NCI-H510A treated with DMSO at 0.1 percent for 48 hours (cell line): ENCODE measurements at regions not wholly inside any gene's neighbourhood (a gene's known extent, or its start where the extent isn't known, plus 50 kb on each side); places are given as distances from the start of the nearest gene placed in this dataset.
"Not testable (repeated sequence)": the region's sequence is repeated elsewhere in the genome, so short reads cannot be mapped to it uniquely, and the experiment has no call there.

Source experiments
- DNase-seq: peaks from one replicate; lab custom pipeline; 2025; lab: John Stamatoyannopoulos, UW

- not testable (repeated sequence) for DNase-seq
These were observed 550.3 kb upstream of the ADAMTS5 start for GRCh38 chr21:27517177-27517576.

GRCh38 chr21:27515676-27516075 is 548.8 kb upstream of the ADAMTS5 start:
- no peak for DNase-seq

- no peak for DNase-seq
These were observed 546.9 kb upstream of the ADAMTS5 start for GRCh38 chr21:27513825-27514224.

DNA sequence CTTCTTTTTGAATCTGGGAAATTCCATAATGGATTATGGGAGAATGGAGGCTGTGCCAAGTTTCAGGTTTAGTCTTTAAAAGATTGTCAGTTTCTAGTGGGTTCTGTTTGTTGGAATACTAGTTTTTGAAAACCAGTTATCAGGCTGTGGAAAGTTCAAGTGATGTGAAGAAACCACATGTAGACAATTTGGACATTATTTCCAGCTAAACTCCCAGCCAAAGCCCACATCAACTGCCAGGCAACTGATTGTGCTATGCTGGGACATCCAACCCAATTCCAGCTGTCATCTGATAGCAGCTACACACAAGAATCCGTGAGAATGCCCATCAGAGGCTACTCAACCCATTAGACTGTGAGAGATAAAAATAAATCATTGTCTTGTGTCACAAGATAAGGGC is 546.1 kb upstream of the ADAMTS5 start:
- DNase-seq, result no peak

DNA sequence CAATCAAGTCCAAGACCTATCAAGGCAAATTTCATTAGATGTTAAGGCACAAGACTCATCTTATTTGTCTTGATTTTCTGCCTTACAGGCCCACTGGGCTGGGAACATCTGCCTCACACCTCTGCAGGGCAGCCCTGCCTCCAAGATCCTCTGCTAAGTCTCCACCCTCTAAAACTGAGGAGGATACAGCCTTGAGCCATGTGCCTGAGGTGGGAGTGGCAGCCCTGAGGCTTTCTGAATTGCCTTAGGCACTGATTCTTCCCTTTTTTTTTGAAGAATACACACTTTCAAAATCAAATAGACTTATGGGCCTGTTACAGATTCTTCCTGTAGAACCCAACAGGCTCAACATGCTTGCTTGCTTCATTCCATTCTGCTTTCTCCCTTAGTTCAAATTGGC is 544.3 kb upstream of the ADAMTS5 start:
- no peak for DNase-seq

- no peak for DNase-seq
These were observed 540.8 kb upstream of the ADAMTS5 start for GRCh38 chr21:27507695-27508094.

GRCh38 chr21:27505516-27505915 is 538.6 kb upstream of the ADAMTS5 start:
- DNase-seq, result no peak

GRCh38 chr21:27502801-27503200 is 535.9 kb upstream of the ADAMTS5 start:
- no peak for DNase-seq

DNA sequence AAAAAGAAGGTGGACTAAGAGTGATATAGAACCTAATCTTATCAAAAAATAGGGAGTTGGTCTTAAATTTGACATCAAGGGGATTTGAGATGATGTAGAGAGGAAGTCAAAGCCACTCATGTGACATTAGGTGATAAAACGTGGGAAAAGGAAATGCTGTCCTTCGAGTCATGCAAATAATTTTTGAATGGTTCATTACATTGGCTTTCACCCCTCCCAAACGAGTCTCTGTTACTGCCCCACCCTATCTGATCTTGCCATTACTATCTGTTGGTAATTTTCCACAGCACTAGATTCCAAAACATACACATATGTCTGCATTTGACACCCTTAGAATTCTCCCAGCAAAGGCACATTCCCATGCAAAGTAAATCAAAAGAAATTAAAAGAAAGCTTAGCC is 531.1 kb upstream of the ADAMTS5 start:
- no peak for DNase-seq

- DNase-seq, result no peak
These were observed 528.9 kb upstream of the ADAMTS5 start for GRCh38 chr21:27495836-27496235.

DNA sequence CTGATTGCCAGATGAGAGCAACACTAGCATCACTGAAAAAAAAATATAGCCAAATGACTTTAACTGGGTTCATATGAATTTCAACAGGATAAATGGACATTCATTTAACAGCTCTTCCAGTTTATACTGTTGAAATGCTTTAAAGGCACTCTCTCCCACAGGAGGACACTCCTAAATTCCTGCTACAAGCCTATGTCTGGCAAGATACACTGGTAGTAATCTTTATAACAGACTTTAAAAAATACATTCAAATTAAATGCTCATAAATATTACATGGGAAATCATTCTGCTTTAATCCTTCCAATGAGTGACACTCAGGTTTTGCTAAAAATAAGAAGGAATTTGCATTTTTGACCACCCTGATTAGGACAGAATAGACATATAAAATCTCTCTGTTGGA is 526.7 kb upstream of the ADAMTS5 start:
- no peak for DNase-seq

DNA sequence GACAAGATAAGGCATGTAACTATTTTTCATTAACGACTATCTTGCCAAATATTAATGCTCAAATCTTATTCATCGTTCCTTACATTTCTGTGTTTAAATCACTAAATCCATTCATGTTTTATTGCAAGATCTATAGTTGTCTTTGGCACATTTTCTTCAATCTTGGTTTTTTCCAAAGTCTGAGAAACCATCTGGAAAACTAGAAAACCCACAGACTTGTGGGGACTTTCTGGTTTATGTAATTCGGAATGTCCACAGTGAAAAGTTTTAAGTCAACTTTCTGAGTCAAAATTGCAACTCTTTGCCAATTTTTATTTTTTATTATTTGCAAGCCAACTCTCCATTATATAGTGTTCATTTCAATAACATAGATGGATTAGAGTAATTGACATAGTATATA is 520.8 kb upstream of the ADAMTS5 start:
- no peak for DNase-seq

DNA sequence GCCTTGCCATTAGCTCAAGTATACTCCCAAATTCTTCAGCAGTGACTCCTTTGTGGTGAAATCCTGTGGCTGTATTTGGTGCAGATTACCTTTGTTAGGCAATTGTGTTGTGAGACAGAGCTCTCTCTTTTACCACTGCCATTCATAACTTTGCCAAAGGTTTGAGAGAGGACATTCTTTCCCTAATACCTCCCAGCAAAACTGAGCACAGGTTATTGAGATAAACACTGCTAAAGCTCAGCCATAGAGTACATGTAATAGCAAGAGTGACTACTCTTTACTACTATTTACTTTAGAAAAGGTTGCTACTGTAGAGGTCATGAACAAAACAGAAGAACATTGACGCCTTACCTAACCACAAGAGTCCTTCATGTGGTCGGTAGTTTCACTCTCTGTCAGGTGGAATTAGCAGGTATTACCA is 514.0 kb upstream of the ADAMTS5 start:
- DNase-seq, result no peak

- no peak for DNase-seq
These were observed 510.4 kb upstream of the ADAMTS5 start for GRCh38 chr21:27477296-27477695.

DNA sequence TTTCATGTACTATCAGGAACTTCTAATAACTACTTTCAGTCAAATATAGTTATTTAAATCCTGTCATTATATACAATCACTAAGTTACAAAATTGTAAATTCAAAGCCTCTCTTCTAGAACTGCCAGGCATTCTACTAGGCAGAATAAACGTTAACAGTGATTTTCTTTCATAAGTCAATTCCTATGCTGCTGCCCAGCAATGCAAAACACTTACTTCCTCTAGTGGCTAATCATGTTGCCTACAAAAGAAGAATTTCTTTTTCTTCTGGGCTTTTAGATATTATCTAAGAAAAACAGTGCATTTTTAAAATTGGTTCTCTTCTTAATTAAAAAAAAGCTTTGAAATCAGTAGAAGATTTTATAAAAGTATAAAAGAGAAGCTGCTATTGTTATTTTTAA is 509.8 kb upstream of the ADAMTS5 start:
- DNase-seq, result no peak

DNA sequence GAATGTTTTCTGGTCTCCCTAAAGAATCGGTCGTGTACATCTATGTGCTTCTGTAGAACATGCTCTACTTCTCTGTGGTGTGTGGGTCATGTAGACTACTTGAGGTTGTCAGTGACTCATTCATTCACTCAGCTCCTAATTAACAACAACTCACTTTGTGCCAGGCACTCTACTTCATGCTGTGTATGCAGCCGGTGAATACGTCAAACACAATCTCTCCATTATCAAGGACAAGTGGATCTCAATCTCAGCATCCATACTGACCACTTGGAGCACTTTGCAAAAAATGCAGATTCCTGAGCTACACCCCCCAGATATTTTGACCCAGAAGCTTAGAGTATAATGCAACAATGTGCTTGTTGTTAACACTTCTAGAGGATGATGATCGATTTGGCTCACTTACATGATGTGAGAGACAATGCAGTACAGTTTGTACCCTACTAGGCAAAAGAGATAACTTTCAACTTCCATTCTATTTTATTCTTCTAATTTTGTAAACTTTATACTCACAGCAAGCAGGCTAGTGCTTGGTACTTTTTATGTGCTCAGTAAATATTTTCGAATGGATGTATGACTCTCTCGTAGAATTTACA is 508.6 kb upstream of the ADAMTS5 start:
- DNase-seq, result no peak

DNA sequence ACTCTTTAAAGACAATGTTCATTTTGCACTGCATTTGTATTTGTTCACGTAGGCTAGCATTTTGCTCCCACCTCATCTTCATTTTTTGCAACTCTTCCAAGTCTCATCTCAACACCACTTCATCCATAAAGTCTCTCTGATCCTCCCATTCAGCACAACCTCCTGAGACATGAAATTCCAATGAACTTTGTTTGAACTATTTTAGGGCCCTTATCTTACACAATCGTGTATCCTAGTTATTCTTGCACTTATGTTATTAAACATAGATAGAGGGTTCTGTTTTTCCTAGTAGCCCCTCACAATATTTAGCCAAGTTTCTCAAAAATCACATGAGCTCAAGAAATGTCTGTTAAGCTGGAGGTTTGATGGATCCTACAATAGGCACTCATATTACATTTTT is 500.5 kb upstream of the ADAMTS5 start:
- no peak for DNase-seq

DNA sequence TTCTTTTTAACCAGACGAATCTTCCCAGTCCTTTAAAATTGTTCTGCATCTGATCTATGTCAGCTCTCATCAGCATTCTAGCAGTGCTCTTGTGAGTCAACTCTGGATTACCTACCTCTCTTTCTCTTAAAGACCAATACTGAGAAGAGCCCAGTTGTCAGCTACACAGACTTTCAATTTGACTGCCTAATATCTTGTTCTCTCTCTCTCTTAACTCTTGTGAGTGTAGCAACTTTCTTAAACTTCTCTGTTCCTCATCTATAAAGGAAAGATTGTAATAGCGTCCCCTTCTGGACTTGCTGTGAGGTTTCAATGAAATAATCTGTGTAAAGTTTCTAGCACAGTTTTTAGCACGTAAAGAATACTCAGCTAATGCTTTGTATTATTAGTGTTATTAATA is 499.3 kb upstream of the ADAMTS5 start:
- no peak for DNase-seq

GRCh38 chr21:27464648-27465047 is 497.8 kb upstream of the ADAMTS5 start:
- DNase-seq, result no peak

DNA sequence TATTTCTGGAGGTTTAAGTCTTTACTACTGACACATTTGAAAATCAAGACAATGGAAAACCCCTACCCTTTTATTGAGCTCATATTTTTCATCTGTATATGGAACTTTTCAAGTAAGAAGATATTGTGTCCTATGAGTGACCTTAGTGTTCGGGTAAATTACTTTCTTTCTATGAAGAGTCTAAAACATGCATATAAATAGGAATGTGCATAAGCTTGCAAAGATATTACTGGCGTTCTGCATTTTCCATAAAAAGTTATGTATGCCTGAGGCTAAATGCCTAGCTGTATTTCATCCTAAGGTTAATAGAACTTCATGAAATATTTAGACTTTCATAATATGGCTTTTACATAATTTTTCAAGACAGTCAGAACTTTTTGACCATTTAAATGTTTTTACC is 495.8 kb upstream of the ADAMTS5 start:
- no peak for DNase-seq

- no peak for DNase-seq
These were observed 487.3 kb upstream of the ADAMTS5 start for GRCh38 chr21:27454234-27454633.

GRCh38 chr21:27451116-27451515 is 484.2 kb upstream of the ADAMTS5 start:
- no peak for DNase-seq

DNA sequence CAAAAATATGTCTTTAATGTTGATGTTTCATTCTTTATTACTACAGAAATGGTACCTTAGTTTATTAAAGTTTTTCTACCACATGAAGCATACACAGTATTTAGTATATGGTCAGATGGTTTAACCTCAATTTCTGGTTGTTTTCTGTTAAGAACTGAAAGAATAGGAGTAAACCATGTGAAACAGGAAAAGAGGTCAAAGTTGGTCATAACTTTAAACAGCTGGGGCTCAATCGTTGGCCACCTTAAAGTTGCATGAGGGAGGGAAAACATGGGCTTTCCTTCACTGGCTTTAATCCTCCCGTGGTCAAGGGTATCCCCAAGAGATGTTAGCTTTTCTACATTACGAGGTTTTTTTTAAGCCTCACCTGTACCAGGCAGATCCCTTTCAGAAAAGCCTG is 483.3 kb upstream of the ADAMTS5 start:
- DNase-seq, result no peak

DNA sequence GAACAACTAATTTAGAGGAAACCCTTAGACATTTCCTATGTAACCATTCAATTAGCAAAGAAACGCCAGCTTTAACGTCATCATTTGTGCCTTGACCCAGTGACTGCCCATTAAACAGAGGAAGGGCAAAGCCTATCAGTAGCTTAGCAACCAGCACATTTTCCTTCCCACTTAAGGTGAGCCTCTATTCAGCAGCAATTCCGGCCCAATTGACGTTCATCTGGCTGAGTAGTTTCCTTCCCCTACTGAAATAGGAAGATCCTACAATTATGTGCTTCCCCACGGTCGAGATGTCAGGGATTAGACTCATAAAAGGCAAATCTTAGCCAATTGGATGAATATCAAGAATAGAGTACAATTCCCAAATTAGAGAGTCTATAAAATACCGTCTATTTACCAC is 482.1 kb upstream of the ADAMTS5 start:
- no peak for DNase-seq

DNA sequence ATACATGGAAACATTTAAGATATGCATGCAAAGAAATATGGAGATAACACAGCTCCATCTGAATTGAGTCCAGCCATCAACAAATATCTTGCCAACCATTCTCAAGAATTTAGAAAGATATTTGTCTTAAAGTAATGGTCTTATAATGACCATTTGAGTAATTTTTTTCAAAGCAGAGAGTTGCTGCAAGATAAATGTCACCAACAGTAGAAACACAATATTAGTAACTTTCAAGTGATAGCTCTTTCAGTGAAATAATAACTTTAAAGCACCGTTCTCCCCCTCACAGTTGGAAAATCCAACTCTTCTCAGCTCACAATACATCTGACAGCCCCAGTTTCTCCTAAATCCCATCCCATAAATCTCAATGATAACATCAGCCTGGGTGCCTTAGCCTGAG is 481.0 kb upstream of the ADAMTS5 start:
- DNase-seq, result no peak
